ENCODE measurements at regions not wholly inside any gene's neighbourhood (a gene's known extent, or its start where the extent isn't known, plus 50 kb on each side); places are given as distances from the start of the nearest gene placed in this dataset.

DNA sequence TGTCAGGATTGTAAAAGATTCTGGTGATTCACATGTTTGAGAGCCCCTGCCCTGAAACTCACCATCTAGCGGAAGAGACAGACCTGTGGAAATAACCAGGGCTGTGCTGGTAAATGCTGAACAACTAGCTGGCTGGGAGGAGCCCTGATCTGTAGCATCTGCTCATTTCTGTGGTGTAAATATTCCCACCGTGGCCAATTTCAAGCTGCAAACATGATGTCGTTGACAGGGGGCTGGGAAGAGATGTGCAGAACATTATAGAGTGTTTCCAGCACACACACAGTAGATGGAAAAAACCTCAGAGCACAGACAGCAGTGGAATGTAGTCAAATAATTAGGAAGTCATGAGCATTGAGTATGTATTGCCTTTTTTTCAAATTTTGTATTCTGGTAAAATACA lies 138.2 kb downstream of the PHETA1 start:
- TF ChIP-seq, protein P1, sequence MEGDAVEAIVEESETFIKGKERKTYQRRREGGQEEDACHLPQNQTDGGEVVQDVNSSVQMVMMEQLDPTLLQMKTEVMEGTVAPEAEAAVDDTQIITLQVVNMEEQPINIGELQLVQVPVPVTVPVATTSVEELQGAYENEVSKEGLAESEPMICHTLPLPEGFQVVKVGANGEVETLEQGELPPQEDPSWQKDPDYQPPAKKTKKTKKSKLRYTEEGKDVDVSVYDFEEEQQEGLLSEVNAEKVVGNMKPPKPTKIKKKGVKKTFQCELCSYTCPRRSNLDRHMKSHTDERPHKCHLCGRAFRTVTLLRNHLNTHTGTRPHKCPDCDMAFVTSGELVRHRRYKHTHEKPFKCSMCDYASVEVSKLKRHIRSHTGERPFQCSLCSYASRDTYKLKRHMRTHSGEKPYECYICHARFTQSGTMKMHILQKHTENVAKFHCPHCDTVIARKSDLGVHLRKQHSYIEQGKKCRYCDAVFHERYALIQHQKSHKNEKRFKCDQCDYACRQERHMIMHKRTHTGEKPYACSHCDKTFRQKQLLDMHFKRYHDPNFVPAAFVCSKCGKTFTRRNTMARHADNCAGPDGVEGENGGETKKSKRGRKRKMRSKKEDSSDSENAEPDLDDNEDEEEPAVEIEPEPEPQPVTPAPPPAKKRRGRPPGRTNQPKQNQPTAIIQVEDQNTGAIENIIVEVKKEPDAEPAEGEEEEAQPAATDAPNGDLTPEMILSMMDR (IDR thresholded peaks at IDR 0.05): no peak
- TF ChIP-seq POLR2A (IDR thresholded peaks at IDR 0.05): no peak

All from ovary (tissue), 3 donors.